ENCODE measurements at regions not wholly inside any gene's neighbourhood (a gene's known extent, or its start where the extent isn't known, plus 50 kb on each side); places are given as distances from the start of the nearest gene placed in this dataset.
"Not testable (repeated sequence)": the region's sequence is repeated elsewhere in the genome, so short reads cannot be mapped to it uniquely, and the experiment has no call there.

DNA sequence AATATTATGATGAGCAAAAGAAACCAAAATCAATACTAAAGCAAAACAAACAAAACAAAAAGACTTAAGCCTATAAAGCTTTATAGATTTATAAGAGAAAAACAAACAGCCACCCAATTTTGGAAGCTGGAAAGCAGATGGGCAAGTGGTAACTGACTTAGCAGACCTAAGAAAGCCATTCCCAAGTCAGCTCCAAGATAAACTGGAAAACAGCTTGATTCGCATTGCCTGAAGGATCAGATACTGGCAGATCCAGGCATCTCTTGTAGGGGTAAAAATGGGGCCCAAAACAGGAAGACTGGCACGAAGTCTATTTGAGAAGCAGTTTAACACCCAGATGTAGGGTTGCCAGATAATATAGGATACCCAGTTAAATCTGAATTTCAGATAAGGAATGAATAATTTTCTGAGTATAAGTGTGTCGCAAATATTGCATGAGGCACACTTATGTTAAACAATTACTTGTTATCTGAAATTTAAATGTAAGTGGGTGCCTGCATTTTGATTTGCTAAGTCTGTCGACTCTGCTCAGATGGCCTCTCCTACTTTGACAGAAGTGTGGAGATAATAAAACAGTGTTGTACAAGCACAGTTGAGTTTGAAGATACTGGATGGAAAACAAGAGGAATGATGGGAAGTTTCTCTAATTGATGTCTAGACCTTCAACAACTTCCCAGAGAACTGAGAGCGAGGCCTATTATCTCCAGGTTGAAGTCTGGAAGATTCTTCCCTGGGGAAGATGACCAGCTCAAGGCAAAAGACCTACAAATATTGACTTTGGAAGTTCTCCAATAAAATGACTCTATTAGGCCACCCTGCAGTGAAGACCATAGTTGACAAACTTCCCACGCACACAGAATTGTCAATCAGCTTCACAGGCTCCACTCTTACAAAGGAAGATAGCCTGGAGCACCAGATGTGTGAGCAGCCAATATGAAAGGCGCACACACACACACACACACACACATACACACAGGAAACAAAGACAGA, 113.4 kb downstream of the FAM50B start:
- DNase-seq, result no peak

DNA sequence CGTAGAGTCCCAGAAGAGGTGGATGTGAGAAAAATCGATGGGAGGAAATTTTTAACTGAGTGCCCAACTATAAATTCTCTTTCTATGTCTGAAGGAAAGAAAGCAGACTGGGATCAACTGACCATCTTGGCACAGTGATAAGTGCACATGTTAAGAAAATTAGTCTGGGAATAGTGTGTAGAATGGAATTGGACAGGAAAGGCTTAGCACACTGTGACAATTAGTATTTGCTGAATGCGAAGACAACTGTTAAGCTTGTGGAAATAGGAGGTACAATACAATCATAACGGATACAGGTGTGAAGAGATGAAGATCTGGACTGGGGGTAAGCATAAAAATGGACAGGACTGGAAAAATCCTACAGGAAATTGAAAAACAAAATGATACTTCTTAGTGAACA, 114.3 kb downstream of the FAM50B start:
- no peak for DNase-seq

DNA sequence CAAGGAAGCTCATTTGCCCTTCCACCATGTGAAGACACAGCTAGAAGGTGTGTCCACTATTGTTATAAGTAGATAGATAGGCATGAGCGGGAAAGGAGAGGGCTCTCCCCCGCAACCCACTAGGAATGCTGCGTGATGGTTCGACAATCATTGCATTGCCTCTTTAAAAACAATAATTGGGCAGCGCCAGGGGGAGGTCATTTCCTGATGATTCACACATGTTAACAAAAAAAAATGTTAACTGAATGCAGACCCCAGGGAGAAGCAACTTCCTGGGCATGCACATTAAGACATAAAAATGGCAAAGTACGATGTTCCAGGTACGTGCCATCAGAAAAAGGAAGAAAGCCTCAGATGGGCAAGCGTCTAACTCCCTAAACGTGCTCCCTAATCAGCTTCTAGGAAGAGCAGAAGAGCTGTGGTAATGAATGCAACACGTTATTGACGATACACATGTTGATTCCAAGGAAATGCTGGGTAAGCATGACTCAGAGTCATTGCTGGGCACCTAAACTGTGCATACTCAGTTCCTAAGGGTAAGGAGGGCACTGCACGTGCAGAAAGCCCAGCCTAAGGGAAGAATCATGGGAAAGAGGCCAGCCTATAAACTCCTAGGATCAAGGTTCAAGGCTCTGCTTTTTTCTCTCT, 113.7 kb downstream of the FAM217A start:
- no peak for DNase-seq

DNA sequence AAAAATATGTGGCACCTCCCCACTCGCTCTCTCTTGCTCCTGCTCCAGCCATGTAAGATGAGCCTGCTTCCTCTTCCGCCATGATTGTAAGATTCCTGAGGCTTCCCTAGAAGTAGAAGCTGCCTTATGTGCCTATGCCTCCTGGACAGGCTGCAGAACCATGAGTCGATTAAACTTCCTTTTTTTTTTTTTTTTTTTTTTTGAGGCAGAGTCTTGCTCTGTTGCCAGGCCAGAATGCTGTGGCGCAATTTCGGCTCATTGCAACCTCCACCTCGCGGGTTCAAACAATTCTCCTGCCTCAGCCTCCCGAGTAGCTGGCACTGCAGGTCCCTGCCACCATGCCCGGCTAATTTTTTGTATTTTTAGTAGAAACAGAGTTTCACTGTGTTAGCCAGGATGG, 112.5 kb downstream of the FAM217A start:
- DNase-seq, result no peak

DNA sequence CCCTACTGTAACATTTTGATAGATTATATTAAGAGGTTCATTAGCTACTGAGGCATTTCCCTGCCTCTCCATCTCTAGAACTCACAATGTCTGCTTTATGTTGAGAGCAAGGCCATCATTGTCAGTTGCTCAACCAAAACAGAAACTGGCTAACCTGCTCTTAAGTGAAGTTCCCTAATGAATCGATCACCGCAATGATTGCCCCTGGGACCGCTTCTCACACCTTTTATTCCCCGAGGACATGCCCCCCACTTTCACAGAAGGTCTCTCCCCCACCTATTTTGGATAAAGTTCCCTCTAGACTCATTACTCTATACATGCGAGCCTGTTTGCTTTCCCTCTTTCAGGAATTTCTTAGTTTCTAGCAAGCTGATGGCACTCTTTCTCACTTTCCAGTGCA, 108.8 kb downstream of the FAM217A start:
- DNase-seq, result no peak

DNA sequence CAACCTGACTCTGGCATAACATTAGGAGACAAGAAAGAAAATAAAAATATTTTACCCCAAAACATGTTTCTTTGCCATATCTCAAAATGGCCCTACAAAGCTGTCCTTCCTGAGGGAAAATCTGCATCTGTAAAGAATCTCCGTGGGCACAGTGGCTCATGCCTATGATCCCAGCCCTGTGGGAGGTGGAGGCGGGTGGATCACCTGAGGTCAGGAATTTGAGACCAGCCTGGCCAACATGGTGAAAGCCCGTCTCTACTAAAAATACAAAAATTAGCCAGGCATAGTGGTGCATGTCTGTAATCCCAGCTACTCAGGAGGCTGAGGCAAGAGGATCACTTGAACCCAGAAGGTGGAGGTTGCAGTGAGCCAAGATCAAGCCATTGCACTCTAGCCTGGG, 105.8 kb downstream of the FAM217A start:
- DNase-seq, result not testable (repeated sequence)

DNA sequence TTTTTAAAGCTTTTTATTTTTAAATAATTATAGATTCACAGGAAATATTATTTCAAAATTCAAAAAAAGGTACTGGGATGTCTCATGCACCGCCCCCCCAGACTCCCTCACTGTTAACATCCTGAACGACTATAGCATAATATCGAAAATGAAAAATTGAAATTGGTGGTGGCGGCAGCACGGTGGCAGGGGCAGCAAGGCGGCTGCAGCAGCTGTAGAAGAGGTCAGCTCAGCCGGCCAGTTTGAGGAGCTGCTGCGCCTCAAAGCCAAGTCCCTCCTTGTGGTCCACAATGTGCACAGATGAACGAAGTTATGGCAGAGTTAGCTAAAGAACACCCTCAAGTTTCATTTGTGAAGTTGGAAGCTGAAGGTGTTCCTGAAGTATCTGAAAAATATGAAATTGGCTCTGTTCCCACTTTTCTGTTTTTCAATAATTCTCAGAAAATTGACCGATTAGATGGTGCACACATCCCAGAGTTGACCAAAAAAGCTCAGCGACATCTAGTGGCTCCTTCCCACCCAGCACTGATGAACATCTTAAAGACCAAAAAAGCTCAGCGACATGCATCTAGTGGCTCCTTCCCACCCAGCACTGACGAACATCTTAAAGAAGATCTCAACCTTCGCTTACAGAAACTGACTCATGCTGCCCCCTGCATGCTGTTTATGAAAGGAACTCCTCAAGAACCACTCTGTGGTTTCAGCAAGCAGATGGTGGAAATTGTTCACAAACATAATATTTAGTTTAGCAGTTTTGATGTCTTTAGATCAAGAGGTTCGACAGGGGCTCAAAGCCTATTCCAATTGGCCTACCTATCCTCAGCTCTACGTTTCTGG, 100.8 kb downstream of the FAM217A start:
- DNase-seq, result peak; percentile 10

DNA sequence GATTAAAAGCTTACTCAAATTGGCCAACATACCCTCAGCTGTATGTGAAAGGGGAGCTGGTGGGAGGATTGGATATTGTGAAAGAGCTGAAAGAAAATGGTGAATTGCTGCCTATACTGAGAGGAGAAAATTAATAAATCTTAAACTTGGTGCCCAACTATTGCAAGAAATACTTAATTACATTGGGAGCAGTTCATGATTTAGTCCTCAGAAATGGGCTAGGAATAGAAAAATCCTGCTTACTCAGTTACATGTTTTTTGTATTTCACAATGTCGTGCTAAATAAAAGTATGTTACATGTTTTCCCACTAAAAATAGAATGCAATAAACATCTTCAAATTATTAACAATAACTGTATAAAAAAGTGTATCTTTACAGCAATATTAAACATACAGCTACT, 100.0 kb downstream of the FAM217A start:
- not testable (repeated sequence) for DNase-seq

DNA sequence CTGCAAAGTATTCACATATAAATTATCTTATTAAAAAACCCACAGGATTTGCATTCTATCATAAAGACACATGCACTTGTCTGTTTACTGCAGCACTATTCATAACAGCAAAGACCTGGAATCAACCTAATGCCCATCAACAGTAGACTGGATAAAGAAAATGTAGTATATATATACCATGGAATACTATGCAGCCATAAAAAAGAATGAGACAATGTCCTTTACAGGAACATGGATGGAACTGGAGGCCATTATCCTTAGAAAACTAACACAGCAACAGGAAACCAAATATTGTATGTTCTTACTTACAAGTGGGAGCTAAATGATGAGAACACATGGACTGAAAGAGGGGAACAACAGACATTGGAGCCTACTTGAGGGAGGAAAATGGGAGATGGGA, 97.0 kb downstream of the FAM217A start:
- DNase-seq, result no peak

DNA sequence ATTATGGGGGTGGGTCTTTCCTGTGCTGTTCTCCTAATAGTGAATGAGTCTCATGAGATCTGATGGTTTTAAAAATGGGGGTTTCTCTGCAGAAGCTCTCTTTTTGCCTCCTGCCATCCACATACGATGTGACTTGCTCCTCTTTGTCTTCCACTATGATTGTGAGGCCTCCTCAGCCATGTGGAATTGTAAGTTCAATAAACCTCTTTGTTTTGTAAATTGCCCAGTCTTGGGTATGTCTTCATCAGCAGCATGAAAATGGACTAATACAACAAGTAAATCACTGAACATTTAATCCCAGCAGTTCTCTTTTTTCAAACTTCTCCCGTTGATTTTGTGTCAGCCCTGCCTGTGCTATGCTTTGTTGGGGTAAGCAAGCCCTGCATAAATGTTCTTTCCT, 95.2 kb downstream of the FAM217A start:
- no peak for DNase-seq

DNA sequence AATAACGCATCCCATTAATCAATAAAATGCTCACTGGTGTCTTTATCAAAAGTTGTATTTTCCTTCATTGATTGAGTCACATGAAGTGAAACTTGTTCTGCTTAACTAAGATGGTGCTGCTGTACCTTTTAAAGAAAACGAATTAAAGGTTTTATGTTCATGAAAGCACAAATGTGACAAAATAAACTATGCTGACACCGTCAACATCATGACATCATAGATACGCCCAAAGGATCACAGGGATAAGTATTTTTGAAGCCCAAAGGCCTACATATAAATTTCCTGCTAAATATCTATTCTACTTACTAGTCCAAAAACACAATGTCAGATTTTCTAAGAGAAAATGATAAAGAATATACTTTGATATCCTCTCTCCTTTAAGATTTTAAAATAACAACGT, 94.4 kb downstream of the FAM217A start:
- DNase-seq, result no peak

DNA sequence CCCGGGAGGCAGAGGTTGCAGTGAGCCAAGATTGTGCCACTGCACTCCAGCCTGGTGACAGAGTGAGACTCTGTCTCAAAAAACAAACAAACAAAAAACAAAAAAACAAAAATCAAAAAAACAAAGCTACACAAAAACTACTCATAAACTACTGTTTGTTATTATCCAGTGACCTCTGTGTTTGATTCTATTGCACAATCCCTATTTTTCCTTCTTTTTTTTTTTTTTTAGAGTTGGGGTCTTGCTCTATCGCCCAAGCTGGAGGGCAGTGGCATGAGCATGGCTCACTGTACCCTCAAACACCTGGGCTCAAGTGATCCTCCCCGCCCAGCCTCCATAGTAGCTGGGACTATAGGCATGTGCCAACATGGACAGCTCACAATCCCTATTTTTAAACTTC, 92.7 kb downstream of the FAM217A start:
- no peak for DNase-seq

DNA sequence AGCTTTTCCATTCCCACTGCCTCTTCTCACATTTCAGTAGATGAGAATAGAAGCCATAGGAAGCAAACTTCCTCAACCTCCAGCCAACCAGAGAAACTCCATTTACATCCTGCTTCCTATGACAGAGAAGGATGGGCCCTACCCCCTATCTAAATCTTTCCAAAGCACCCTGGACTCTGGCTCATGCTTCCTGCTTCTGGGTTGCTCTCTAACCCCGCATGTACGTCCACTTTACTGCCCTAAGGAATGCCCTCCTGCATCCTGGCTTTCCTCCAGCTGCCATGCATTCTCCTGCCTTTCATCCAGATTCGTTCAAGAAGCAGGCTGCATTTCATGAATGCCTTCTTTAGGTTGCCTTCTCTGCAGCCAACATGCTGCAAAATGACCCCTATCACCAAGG, 91.9 kb downstream of the FAM217A start:
- DNase-seq, result no peak

DNA sequence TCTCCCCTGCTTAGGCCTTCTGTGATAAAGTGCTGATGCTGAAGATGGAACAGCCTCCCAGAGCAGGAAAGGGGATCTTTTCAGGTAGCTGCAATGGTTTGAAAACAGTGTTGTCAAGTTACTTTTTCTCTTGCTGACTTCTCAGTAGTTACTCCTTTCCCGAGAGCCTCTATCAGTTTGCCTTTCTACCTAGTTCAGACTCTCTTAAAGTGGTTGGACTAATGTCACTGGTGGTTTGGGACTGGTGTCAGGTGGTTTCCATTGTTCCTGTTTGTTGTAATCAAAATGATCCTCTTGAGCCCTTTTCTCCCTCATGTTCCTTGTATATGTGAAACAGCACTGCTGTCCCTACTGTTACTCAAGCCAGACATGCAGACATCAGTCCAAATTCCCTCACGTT, 91.4 kb downstream of the FAM217A start:
- no peak for DNase-seq

DNA sequence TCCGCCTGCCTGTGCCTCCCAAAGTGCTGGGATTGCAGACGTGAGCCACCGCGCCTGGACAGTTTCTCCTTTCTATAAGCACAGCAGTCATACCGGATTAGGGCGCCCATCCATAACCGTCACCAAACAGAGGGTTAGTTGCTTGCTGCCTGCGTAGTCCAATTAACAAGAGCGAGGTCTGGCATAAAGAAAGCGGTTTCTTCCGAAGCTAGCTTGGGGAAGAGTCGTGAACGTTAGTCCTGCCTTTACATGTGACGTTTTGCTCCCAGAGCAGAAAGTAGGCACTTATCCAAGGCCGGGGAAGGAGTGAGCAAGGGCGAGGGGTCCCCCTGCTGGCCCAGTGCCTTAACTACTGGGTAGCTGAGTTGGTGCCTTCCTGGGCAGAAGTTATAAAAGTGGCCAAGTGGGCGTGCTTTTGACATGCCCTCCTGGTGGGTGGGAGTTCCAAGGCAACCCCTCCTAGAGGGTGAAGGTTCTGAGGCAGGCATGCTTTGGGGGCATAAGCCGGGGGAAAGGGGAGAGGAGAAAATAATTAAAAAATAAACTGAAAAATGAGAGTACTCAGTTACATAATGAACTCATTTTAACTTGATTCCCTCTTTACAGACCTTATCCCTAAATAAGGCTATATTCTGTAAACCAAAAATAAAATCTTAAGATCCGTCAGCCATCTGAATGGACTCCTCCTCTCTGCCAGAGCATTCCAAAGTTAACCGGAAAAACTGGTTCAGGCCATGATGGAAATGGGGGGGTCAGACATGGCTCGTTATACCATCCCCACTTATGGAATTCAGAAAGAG, 88.0 kb downstream of the FAM217A start:
- DNase-seq, result peak; percentile 74

DNA sequence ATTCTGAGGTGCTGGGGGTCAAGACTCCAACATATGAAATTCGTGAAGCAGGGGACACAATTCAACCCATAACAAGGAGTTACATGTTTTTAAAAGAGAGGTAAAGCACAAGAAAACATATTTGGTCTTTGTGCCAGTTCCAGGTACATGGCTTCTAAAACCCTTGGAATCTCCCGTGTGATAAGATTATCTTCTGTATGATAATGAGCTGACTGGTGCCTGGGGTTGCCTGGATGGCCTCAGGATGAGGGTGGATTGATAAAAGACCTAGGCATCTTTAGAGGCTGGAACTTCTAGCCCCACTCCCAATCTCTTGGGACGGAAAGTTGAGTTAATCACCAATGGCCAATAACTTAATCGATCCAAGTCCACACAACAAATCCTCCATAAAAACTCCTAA, 87.0 kb downstream of the FAM217A start:
- no peak for DNase-seq

DNA sequence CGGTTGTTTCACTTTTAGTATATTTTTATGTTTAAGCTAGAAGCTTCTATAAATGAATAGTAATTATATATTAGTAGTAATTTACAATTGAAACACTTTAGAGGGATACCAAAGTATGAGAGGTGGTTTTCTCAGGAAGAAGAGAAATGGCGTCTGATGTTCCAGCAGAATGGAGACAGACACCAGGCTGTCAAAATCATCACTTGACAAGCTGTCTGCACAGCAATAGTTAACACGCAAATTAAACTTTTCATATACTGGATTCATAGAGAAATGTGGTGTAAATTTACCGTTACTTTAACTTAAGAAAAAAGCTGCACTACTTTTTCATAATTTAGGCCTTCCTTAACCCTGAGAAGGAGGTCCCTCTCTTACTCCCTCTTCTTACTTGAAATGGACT, 82.6 kb downstream of the FAM217A start:
- DNase-seq, result no peak

DNA sequence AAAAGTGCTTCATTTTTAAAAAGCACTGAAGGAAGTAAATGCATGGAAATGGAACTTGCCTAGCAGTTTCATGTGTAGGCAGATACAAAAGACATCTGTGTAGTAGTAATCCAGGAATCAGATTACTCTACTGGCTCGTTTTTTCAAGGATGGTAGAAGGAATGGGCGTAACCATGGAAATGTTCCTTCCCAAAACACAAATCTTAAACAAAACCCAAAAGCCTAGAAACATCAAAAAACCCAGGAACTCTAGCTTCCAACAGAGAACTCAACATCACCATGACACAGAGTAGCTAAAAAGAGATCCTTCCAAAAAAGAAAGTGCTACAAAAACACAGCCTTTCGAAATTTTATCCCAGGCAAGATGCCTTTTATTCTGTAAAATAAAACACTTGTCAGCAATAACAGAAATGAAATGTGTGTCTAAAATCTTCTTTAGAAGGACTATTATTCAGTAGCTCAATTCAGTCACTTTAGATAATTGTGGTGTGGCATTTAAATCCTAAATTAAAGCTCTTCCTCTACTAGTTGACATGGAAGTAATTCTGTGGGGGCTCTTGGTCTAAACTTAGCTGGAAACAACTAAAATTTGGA, 81.7 kb downstream of the FAM217A start:
- DNase-seq, result no peak

DNA sequence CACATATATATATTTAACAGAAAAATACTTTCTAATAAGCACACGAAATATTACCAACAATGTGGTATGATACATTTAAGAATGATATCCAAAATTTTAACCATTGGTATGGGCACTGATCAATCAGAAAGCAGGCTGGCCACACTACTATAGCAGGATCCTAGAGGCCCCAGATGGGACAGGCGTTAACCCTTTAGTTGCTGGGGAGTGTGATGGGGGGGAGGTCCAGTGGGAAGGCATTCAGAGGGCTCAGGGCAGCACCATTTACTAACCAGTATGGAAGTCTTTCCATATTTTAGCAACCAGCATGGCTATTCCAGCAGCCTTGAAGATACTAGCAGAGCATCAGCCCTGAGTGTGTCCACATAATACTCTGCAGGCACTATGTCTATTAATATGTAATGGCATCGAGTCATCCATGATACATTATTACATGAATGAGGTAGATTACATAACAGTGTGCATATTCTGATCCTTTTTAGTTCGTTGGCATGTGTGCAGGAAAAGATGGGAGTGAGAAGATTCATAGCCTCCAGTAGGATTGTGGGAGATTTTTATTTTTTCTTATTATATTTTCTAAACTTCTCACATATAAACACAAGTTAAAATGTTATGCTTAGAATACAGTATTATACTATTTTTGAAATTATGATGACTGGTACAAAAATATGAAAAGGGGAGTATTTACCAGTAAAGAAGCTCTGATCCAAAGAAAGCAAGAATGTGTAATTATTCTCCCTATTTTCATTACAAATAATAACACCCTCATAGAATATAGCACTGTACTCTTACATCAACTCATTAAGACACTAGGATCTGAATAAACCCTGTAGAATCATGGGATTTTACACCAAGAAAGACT, 78.9 kb downstream of the FAM217A start:
- DNase-seq, result no peak

DNA sequence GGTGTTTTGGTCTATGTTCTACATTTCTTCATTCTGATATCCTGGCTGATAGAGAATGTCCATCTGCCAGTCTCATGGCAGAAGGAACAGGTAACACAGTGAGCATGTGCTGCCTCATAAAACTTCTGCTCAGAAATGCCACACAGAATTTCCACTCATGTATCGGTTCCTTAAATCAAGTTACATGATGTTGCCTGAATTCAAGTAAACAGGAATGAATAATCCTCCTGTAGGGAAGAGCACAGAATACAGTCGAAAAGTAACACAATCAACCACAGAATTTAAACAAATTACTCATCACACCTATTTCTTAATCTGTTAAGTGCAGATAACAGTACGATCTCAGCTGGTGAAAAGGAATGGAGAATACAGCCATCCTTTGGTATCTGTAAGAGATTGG, 74.7 kb downstream of the FAM217A start:
- no peak for DNase-seq
